ENCODE measurements at regions not wholly inside any gene's neighbourhood (a gene's known extent, or its start where the extent isn't known, plus 50 kb on each side); places are given as distances from the start of the nearest gene placed in this dataset.

- DNase-seq (ENCODE audit: low spot score): no peak
- no peak for TF ChIP-seq CTCF (IDR thresholded peaks at IDR 0.05; ENCODE audit: extremely low read depth, missing control alignments)
Observed at GRCh38 chr2:78634425-78634824, 391.1 kb upstream of the REG3G start.

- no peak for TF ChIP-seq CTCF (IDR thresholded peaks at IDR 0.05; ENCODE audit: extremely low read depth, missing control alignments)
- no peak for DNase-seq (ENCODE audit: low spot score)
Observed at GRCh38 chr2:78644854-78645253, 380.6 kb upstream of the REG3G start.

- no peak for TF ChIP-seq CTCF (IDR thresholded peaks at IDR 0.05; ENCODE audit: extremely low read depth, missing control alignments)
- DNase-seq (ENCODE audit: low spot score): no peak
Observed at GRCh38 chr2:78646533-78647364, 378.8 kb upstream of the REG3G start.

- DNase-seq (ENCODE audit: low spot score): no peak
- no peak for TF ChIP-seq CTCF (IDR thresholded peaks at IDR 0.05; ENCODE audit: extremely low read depth, missing control alignments)
Observed at GRCh38 chr2:78648558-78648957, 376.9 kb upstream of the REG3G start.

GRCh38 chr2:78654941-78655340 is 370.6 kb upstream of the REG3G start:
- no peak for TF ChIP-seq CTCF (IDR thresholded peaks at IDR 0.05; ENCODE audit: extremely low read depth, missing control alignments)
- no peak for DNase-seq (ENCODE audit: low spot score)

- DNase-seq (ENCODE audit: low spot score): no peak
- TF ChIP-seq CTCF (IDR thresholded peaks at IDR 0.05; ENCODE audit: extremely low read depth, missing control alignments): no peak
Observed at GRCh38 chr2:78676921-78677696, 348.4 kb upstream of the REG3G start.

GRCh38 chr2:78677774-78678173 is 347.7 kb upstream of the REG3G start:
- no peak for DNase-seq (ENCODE audit: low spot score)
- no peak for TF ChIP-seq CTCF (IDR thresholded peaks at IDR 0.05; ENCODE audit: extremely low read depth, missing control alignments)

Measured in GM20000 (cell line).